Epithelial cell of esophagus (primary cell): ENCODE measurements at regions not wholly inside any gene's neighbourhood (a gene's known extent, or its start where the extent isn't known, plus 50 kb on each side); places are given as distances from the start of the nearest gene placed in this dataset.

Source experiments
- DNase-seq: peaks from one replicate; pipeline ENCODE4 v3.0.0; 2010; ENCODE audit warnings: low read depth
- H3K4me3 ChIP-seq: 2 replicates; pipeline ENCODE4 v1.5.1; 2011; ENCODE audit warnings: mild to moderate bottlenecking, low read length, control low read depth
- TF ChIP-seq, protein P1 (sequence below): IDR thresholded peaks from 2 replicates; pipeline ENCODE4 v1.5.1; 2011; ENCODE audit warnings: low read depth, mild to moderate bottlenecking, low read length, control low read depth, inconsistent platforms; ENCODE audit not compliant: insufficient read depth; ENCODE audit errors: missing control alignments

- H3K4me3 ChIP-seq, result no peak overlapping the region
- TF ChIP-seq, protein P1, sequence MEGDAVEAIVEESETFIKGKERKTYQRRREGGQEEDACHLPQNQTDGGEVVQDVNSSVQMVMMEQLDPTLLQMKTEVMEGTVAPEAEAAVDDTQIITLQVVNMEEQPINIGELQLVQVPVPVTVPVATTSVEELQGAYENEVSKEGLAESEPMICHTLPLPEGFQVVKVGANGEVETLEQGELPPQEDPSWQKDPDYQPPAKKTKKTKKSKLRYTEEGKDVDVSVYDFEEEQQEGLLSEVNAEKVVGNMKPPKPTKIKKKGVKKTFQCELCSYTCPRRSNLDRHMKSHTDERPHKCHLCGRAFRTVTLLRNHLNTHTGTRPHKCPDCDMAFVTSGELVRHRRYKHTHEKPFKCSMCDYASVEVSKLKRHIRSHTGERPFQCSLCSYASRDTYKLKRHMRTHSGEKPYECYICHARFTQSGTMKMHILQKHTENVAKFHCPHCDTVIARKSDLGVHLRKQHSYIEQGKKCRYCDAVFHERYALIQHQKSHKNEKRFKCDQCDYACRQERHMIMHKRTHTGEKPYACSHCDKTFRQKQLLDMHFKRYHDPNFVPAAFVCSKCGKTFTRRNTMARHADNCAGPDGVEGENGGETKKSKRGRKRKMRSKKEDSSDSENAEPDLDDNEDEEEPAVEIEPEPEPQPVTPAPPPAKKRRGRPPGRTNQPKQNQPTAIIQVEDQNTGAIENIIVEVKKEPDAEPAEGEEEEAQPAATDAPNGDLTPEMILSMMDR, result no peak
- DNase-seq, result peak; percentile 72
Observed at GRCh38 chr10:3500408-3500856, 284.6 kb downstream of the KLF6 start.

GRCh38 chr10:3499120-3499519 is 285.9 kb downstream of the KLF6 start:
- TF ChIP-seq, protein P1, result no peak
- no peak overlapping the region for H3K4me3 ChIP-seq
- DNase-seq, result peak; percentile 54

DNA sequence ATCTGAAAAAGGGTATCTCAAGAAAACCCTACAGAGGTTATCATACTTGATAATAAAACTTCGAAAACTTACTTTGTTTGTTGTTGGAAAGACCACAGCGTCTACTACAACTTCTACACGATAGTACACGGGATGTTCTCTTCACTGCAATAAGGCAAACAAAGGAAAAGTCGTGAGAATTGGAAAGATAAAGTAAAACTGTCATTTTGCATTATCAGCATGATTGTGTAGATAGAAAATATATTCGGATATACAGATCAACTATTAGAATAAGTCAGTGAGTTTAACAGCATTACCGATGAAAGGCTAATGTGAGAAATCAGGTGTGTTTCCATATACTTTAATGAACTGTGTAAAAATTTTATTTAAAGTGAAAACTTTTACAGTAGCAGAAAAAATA is 287.4 kb downstream of the KLF6 start:
- no peak overlapping the region for H3K4me3 ChIP-seq
- TF ChIP-seq, protein P1, result no peak
- no peak for DNase-seq

DNA sequence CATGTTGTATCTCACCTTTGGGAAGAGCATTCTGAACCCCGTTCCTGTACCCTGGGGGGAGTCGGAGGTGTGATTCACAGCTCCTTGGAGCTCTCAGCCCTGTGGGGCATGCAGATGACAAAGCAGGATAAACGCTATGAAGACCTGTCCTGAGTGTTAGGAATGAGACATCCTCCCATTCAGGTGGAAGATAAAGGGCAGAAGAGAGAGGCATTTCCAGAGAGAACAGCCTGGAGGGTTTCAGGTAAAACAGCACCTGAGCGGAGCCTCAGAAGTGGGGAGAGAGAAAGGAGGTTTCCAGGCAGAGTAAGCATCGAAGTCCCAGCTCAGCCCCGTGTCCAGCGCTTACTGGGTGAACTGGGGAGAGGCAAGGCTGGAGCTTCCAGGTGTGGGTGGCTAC is 288.9 kb downstream of the KLF6 start:
- peak; percentile 23 for DNase-seq
- H3K4me3 ChIP-seq, result no peak overlapping the region
- TF ChIP-seq, protein P1, result no peak

DNA sequence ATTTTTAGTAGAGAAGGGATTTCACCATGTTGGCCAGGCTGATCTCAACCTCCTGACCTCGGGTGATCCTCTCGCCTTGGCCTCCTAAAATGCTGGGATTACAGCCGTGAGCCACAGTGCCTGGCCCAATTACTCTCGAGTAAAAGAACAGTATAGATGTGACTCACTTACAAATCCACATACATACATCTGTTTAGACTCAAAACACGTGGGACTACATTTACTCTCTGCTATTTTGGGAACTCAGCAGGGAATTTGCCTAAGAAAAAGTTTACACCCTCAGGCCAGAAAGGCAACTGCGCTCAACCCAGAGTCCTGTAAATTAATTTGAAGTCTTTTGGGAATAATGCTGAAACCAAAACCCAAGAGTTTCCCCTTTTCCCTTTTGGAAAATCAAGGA is 289.7 kb downstream of the KLF6 start:
- H3K4me3 ChIP-seq, result no peak overlapping the region
- DNase-seq, result no peak
- TF ChIP-seq, protein P1, result no peak

DNA sequence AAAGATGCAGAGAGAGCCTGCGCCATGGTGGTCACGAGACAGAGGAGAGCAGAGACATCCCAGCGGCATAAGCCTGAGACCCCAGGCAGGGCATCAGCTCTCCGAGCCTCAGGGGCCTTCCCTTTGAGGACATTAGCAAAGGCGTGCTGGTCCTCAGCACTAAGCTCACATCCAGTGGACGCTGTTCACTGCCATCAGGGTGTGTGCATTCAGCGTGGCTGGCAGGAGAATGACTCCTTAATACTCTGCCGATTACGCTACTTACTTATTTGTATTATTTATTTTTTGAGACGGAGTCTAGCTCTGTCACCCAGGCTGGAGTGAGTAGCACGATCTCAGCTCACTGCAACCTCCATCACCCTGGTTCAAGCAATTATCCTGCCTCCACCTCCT is 290.2 kb downstream of the KLF6 start:
- TF ChIP-seq, protein P1, result no peak
- H3K4me3 ChIP-seq, result no peak overlapping the region
- no peak for DNase-seq

- no peak for DNase-seq
- H3K4me3 ChIP-seq, result no peak overlapping the region
- TF ChIP-seq, protein P1, result no peak
Observed at GRCh38 chr10:3494131-3494837, 290.7 kb downstream of the KLF6 start.
